NCI-H510A treated with DMSO at 0.1 percent for 48 hours (cell line): ENCODE measurements at regions not wholly inside any gene's neighbourhood (a gene's known extent, or its start where the extent isn't known, plus 50 kb on each side); places are given as distances from the start of the nearest gene placed in this dataset.
A peak's percentile ranks its signal among the peaks of the same experiment; 100 is the strongest.

Experiments used
- DNase-seq: peaks from one replicate; lab custom pipeline; 2025; lab: John Stamatoyannopoulos, UW

DNA sequence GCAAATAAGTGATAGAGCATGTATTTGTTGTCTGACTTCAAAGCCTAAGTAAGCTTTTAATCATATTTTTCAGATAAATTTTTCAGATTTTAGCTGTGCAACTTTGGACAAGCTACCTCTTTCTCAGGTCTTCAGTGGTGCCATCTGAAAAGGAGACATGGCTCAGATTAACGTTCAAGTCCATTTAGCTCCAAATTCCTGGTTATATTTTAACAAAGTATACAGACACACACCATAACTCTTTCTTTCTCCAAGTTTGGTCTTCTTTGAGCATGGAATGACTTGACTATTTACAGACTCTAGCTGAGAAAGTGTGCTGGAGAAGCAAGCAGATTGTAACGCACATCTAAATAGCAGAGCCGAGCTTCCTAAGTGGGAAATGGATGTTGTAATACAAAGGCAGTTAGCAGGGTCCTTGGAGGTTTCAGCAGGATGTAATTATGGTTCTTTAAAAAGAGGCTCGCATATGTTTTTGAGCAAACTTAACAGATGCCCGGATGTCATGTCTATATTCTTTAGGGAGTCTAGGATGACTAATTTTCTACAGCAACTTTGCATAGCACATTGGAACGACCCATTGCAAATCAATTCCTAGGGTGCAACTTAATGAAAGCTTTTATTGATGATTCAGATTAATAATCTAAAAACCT, 128.1 kb upstream of the E2F8 start:
- no peak for DNase-seq

GRCh38 chr11:19366992-19367709, 126.4 kb upstream of the E2F8 start:
- DNase-seq: no peak

DNA sequence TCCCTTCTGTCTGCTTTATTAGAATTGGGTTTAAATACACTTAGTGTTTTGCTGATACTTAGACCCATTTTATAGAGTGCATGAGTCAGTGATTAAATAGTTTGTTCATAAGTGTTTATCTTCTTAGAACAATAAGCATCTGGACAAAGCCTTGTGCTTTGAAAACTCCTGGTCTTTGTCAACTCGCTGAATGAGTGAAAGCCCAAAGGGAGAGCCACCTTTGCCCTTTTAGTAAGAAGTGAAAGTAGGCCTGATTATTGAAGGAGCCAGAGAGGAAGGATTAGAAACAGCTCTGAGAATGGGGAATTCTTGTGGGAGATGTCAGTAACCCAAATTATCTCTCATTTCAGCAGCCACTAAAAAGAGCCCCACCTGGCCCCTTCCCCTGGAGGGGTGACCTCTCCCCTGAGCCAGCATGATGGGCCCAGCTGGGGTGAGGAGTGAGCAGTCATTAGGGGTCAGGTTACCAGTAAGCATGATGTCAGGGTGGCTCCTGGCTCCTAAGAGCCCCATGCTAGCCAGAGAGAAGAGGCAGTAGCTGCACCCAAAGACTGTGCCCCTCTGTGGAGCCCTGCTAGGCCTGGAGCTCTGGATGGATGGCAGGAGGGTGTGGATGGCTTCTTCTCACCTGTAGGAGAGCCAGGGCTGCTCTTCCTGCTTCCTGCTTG, 125.1 kb upstream of the E2F8 start:
- DNase-seq: no peak

DNA sequence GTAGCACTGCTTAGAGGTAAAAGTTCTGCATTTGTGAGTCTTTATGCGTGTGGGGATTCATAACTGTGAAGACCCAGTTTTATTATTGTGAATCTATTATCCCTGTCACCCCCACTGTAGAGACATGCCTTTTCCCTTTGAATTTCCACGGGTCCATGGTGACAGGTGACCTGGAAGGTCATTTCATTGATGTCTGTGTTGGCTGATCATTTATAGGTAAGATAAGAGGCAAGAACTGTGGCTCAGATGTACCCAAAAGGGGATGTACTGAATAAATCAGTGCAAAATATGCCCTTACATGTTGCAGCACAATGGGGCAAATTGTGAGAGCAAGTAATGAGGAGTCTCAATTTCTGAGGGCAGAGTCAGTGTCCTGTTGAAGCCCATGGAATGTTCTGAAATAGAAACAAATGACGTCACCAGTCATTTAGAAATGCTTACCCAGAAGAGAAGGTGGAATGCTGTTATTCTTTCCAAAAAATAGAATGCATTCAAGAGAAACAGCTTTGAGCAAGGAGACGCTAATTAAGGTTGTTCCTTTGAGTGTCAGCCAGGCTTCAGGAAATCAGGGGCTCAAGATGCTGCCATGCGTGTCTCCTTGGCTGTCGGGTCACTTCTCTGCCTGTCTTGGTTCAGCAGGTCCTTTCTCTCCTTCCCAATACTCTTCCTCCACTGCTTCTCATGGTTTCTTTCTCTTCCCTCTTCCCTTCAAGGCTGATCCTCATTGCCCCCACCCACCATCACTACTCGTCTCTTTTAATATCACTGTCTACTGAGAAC, 118.7 kb upstream of the E2F8 start:
- DNase-seq: no peak

- DNase-seq: no peak
Observed at GRCh38 chr11:19357943-19358342, 117.2 kb upstream of the E2F8 start.

GRCh38 chr11:19355601-19356000, 114.9 kb upstream of the E2F8 start:
- no peak for DNase-seq

GRCh38 chr11:19353287-19353850, 112.6 kb upstream of the E2F8 start:
- DNase-seq: no peak

GRCh38 chr11:19352771-19353160, 112.0 kb upstream of the E2F8 start:
- DNase-seq: no peak

- DNase-seq: no peak
Observed at GRCh38 chr11:19352072-19352770, 111.5 kb upstream of the E2F8 start.

DNA sequence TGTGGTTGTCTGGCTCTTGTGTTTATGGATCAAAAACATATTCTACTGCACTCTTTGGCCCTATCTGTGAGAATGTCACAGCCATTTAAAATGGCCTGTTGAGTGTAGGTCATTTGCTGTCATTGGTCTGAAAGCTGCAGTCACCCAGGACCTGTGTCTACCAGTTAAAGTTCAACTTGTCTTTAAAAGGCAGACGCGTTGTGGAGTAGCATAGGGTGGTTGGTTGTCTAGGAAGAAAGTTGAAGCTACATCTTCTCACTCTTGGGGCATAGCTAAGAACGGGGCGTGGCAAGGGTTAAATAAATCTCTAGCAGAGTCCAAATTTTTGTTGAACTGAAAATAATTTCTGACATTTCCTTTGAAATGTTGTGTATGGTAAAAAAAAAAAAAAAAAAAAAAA, 110.7 kb upstream of the E2F8 start:
- no peak for DNase-seq

DNA sequence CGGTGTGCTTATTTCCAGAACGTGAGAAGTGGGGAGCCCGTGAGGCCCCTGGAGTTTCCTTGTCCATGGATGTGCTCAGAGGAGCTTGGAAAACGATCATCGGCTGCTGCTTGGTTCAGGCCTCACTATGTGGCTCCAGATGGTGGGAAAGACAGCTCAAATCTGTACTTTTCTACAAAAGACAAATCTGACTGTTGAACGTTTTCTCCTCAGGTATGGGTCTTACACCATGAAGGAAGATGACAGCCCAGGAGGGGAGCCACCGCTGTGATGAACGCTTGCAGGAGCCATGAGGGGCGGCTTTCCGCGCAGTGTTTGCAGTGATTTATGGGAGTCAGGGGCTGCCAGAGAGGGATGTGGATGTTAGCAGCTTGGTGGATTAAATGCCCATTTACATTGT, 109.4 kb upstream of the E2F8 start:
- DNase-seq: no peak

DNA sequence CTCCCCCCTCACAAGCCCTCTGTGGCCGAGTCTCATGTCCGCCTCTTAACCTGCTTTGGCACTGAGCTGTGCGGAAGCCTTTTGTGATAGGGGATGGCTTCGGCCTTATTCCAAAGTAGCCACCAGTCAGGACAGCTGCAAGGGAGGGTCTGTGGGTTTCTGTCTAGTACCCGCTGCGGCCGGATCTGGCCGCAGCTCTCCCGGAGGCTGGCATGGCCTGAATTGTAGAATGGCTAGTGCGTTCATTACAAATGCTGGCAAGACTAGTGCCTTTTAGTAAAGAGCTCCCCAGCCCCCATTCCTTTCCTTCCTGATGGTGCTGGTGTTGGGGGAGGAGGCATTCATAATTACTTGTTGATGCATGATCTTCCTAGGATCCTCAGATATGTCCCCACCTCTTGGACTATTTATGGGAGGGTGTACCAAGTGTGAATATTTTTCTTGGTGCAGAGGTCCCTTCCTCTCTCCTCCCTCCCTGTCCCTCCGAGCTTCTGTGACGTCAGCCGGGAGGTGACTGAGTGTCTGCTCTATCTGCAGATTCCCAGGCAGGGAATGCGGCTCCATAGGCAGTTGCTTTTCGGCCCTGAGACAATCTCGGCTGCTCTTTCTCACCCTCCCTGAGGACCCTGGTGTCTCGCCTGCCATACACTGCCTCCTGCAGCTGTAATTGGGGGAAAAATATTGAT, 108.7 kb upstream of the E2F8 start:
- no peak for DNase-seq

- no peak for DNase-seq
Observed at GRCh38 chr11:19347911-19348310, 107.2 kb upstream of the E2F8 start.

GRCh38 chr11:19345848-19346681, 105.3 kb upstream of the E2F8 start:
- DNase-seq: peak; percentile 11

DNA sequence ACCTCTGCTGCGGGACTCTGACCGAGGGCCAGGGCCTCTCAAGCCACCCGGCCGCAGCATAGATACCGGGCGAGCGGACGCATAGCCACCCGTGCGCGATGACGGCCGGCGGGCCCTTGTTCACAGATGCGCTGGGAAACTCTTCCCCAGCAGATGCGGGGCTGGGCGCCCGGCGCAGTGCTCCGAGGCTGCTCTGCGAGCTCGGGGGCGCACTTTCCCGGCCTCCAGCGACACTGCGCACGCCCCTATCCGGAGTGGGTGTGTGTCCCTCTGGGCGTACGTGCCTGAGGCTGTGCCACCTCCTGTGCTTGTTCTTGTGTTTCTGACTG, 104.7 kb upstream of the E2F8 start:
- DNase-seq: no peak

GRCh38 chr11:19344661-19345518, 104.1 kb upstream of the E2F8 start:
- DNase-seq: peak; percentile 30

DNA sequence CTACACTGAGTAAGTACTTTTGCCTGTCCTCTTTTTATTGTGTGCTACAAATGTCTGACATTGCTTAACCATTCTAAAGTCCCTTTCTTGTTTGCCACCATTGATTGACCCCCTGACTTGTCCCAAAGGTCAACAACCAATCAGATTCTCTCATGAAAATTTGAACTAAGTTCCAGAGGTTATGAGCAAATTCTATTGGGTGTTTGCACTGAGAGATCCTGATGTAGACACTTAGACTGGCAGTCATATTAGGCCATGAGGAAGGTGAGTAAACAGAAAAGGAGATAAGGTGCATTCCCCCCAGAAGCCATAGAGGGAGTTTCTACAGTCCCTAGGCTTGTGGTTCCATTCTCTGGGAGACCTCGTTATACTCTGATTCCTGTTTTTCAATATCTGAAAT, 101.3 kb upstream of the E2F8 start:
- no peak for DNase-seq

DNA sequence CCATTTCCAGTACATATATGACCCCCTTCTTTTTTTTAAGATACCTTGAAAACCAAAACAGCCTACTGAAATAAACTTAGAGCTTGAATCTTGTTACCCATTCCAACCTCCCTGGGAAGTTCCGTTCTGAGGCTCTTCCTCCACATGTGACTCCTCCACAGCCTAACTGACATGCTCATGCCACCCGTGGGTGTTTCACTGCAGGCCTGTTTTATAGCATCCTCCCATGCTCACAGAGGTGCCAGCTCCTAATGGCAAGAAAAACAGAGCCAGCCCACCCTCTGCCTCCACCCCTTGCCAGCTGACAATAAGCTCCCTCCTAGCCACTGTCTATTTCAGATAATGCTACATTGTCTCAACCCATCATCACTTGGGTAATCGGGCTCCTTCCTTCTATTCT, 97.6 kb upstream of the E2F8 start:
- DNase-seq: no peak

DNA sequence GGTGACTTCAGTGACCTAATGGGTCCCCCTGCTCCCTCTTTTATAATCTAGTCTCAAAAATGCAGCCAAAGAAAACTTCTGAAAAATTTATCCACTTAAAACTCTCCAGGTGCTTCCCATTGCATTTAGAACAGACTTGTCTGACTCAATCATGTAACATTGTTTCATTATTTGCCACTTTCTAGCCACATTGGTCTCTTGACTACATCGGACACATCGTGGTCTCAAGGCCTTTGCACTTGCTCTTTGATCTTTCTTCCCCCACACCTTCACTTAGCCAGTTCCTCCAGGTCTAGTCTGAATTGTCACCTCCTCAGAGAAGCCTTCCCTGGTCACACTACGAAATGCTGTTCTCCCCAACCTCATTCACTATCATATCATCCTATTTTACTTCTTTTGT, 97.0 kb upstream of the E2F8 start:
- no peak for DNase-seq
